Ovary (tissue), 7 donors: ENCODE measurements at regions not wholly inside any gene's neighbourhood (a gene's known extent, or its start where the extent isn't known, plus 50 kb on each side); places are given as distances from the start of the nearest gene placed in this dataset.

Source experiments
- DNase-seq, 5 donors: peaks; one replicate each; pipeline ENCODE4 v3.0.0-alpha.2; 2019 to 2020
- H3K27ac ChIP-seq, 2 donors: fragments of 200-600 bp; one replicate each; pipeline versions ENCODE4 v1.5.1 to v1.8.0; 2019 to 2022
- H3K27me3 ChIP-seq: fragments of 200-600 bp; one replicate; pipeline ENCODE4 v1.8.0; 2022
- H3K36me3 ChIP-seq: fragments of 200-600 bp; sonication (generic); one replicate; pipeline ENCODE4 v1.5.1; 2019
- H3K4me1 ChIP-seq: one replicate; pipeline ENCODE4 v1.8.1; 2013; ENCODE audit warnings: mild to moderate bottlenecking, moderate library complexity; ENCODE audit not compliant: insufficient read depth
- H3K4me3 ChIP-seq: fragments of 200-600 bp; sonication (generic); one replicate; pipeline ENCODE4 v1.5.1; 2017
- H3K9me3 ChIP-seq, 2 donors: fragments of 200-600 bp in 1 of 2; sonication (generic) in 1 of 2; one replicate each; pipeline versions ENCODE4 v1.5.1 to v1.8.1; 2013 to 2019; ENCODE audit warnings: mild to moderate bottlenecking in 1 of 2, moderate library complexity in 1 of 2
- EP300 ChIP-seq: sonication (generic); formaldehyde crosslinking; IDR thresholded peaks from one replicate; pipeline ENCODE4 v1.6.1; 2017; ENCODE audit warnings: antibody characterized with exemption
- POLR2A ChIP-seq: fragments of 450-650 bp; IDR thresholded peaks from one replicate; pipeline ENCODE4 v1.6.1; 2017; ENCODE audit warnings: antibody characterized with exemption, mild to moderate bottlenecking, moderate library complexity
- WGBS, 3 donors: extraction: QIAGEN DNeasy Blood & Tissue Kit in 1 of 3; methylation state at CpG; one replicate each; pipeline versions ENCODE4 v1.1.5 to v1.1.7; 2013 to 2017; 5-methylcytosine and 5-hydroxymethylcytosine counted together
- intact Hi-C, 4 donors: fragments of 100-400 bp; cut with DNase I; formaldehyde crosslinking; loops; one replicate each; pipeline versions ENCODE4 v1.11.0 to v1.15.1; 2022 to 2023
- TF ChIP-seq, protein P1 (sequence below), 3 donors: fragments of 450-650 bp in 2 of 3; fragments of 200-600 bp in 1 of 3; IDR thresholded peaks; one replicate each; pipeline versions ENCODE4 v1.5.1 to v1.8.0; 2016 to 2022; ENCODE audit warnings: antibody characterized with exemption in 3 of 3, mild to moderate bottlenecking in 1 of 3
- donor health status: DM: no; HTN: no; CAD: no; lungs with moderate emphysema.
- donor health status: DM: no; HTN: no; CAD: no.
- donor health status: Bipolar disorder and iron deficiency.
- donor health status: DM: no; HTN: no; CAD: no.
- donor health status: DM: yes; HTN: yes; CAD: no.

DNA sequence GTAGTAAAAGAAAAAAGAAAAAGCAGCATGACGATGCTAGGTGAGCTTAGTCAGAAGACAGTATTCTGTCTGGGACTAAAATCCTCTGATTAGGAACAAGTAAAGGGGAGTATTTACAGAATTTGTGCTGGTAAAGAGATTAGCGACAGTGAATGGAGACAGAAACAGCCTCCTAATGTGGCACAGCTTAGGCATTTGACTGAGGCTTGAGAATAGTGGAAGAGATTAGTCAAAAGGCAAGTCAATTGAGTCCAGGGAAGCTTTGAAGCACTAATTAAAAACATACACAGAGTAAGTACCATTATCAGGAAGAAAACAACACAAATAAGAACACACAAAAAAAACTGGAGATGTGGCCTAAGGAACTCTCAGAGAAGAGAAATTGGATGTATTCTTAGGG, 131.9 kb upstream of the CLEC14A start:
- Histone ChIP-seq H3K4me1 (no peaks in the 10 kb centered on the region), H3K4me3 (no peak overlapping the region), H3K27me3 (no peaks in the 10 kb centered on the region), H3K9me3 (no peaks in the 10 kb centered on the region), H3K27ac (no peak overlapping the region), H3K36me3 (no peaks in the 10 kb centered on the region)
- WGBS, 3 donors: 45 to 48% (median 46%) methylated on average over 2 of the region's 2 CpGs
- no peak for DNase-seq
- no peak for TF ChIP-seq EP300
- intact Hi-C loops: no loop called here

- 78 to 83% (median 78%) methylated on average over 3 of the region's 3 CpGs for WGBS, 3 donors
- DNase-seq: no peak
- no peak overlapping the region for H3K4me3 ChIP-seq
- intact Hi-C loops: no loop called here
- no peak for TF ChIP-seq EP300
- TF ChIP-seq, protein P1, sequence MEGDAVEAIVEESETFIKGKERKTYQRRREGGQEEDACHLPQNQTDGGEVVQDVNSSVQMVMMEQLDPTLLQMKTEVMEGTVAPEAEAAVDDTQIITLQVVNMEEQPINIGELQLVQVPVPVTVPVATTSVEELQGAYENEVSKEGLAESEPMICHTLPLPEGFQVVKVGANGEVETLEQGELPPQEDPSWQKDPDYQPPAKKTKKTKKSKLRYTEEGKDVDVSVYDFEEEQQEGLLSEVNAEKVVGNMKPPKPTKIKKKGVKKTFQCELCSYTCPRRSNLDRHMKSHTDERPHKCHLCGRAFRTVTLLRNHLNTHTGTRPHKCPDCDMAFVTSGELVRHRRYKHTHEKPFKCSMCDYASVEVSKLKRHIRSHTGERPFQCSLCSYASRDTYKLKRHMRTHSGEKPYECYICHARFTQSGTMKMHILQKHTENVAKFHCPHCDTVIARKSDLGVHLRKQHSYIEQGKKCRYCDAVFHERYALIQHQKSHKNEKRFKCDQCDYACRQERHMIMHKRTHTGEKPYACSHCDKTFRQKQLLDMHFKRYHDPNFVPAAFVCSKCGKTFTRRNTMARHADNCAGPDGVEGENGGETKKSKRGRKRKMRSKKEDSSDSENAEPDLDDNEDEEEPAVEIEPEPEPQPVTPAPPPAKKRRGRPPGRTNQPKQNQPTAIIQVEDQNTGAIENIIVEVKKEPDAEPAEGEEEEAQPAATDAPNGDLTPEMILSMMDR (IDR thresholded peaks at IDR 0.05): no peak
- TF ChIP-seq POLR2A: no peak
- H3K4me1 ChIP-seq: no peaks in the 10 kb centered on the region
- no peaks in the 10 kb centered on the region for H3K9me3 ChIP-seq
- no peak overlapping the region for H3K27ac ChIP-seq
- H3K36me3 ChIP-seq: no peaks in the 10 kb centered on the region
- H3K27me3 ChIP-seq: no peaks in the 10 kb centered on the region
Measured at GRCh38 chr14:38385836-38386235, 129.9 kb upstream of the CLEC14A start.

DNA sequence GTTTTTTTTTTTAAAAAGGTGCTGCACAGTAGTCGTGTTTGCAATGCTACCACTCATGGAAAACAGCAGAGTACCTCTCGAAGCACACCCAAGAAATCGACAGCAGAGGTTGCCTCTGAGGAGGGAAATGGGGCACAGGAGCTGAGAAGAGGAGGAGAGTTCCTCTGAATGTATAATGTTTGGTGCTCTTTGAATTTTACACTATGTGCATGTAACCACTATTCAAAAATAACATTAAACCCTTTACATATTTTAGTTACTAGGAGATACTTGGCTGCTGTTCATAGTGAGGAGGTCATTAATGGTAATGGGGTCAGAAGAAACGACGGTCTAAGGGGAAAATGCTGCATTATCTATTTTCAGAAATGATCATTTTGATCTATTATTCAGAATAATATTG, 129.4 kb upstream of the CLEC14A start:
- no peak for DNase-seq
- intact Hi-C loops: no loop called here
- no peak for TF ChIP-seq POLR2A
- TF ChIP-seq EP300: no peak
- TF ChIP-seq, protein P1 (IDR thresholded peaks at IDR 0.05): no peak
- H3K4me1 ChIP-seq: no peaks in the 10 kb centered on the region
- no peak overlapping the region for H3K4me3 ChIP-seq
- no peak overlapping the region for H3K27ac ChIP-seq
- no peaks in the 10 kb centered on the region for H3K27me3 ChIP-seq
- 78 to 82% (median 79%) methylated on average over 5 of the region's 5 CpGs for WGBS, 3 donors
- no peaks in the 10 kb centered on the region for H3K9me3 ChIP-seq
- no peaks in the 10 kb centered on the region for H3K36me3 ChIP-seq

DNA sequence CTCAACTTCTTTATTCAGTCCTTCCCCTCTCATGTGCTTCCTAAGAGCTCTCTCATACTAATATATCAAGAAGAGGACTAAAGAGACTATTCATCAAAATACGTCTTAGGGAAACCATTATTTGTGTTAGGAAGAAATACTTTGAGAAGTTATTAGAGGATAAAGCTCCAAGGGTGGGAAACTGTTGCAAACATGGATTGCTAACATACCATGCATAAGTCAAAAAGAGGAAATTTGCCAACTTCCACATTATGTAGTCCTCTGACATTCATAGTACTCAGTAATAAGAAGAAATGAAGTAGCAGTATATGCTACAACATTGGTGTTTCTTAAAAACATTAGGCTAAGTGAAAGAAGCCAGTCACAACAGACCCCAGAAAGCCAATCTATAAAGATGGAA, 128.8 kb upstream of the CLEC14A start:
- Histone ChIP-seq H3K4me3 (no peak overlapping the region), H3K4me1 (no peaks in the 10 kb centered on the region), H3K9me3 (no peaks in the 10 kb centered on the region), H3K27ac (no peak overlapping the region), H3K27me3 (no peaks in the 10 kb centered on the region), H3K36me3 (no peaks in the 10 kb centered on the region)
- TF ChIP-seq POLR2A (no peak), EP300 (no peak)
- TF ChIP-seq, protein P1 (IDR thresholded peaks at IDR 0.05): no peak
- 76 to 91% (median 88%) methylated on average over 1 of the region's 1 CpG for WGBS, 3 donors
- no peak for DNase-seq
- intact Hi-C loops: no loop called here

DNA sequence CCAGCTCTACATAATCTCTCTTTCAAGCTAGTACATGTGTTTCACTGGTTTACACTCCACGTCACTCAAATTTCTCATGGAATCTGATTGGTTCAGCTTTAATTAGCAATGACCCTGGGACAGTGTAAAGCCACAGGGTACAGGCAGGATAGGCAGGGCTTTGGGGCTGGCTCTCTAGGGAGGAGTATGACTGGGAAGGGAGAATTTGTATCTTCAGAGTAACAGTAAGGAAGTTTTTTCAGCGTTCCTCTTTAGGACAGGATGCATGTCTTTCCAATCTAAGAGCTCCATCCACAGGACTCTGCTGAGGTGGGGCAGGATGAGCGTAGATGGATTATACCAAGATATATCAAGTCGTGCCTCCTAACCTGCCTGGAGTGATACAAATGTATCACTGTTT, 112.0 kb upstream of the CLEC14A start:
- 67 to 80% (median 69%) methylated on average over 4 of the region's 4 CpGs for WGBS, 3 donors
- H3K4me1 ChIP-seq: no peaks in the 10 kb centered on the region
- H3K36me3 ChIP-seq: no peaks in the 10 kb centered on the region
- no peak for DNase-seq
- no peak overlapping the region for H3K27ac ChIP-seq
- no peaks in the 10 kb centered on the region for H3K27me3 ChIP-seq
- intact Hi-C loops: no loop called here
- no peaks in the 10 kb centered on the region for H3K9me3 ChIP-seq
- no peak for TF ChIP-seq POLR2A
- TF ChIP-seq EP300: no peak
- TF ChIP-seq, protein P1 (IDR thresholded peaks at IDR 0.05): no peak
- no peak overlapping the region for H3K4me3 ChIP-seq
